Neutrophil (primary cell): ENCODE measurements at regions not wholly inside any gene's neighbourhood (a gene's known extent, or its start where the extent isn't known, plus 50 kb on each side); places are given as distances from the start of the nearest gene placed in this dataset.

Experiments used
- H3K27ac ChIP-seq: fragments of 200-600 bp; sonication (generic); 2 replicates; pipeline ENCODE4 v1.5.1; 2016; ENCODE audit warnings: mild to moderate bottlenecking, moderate library complexity
- H3K27me3 ChIP-seq: fragments of 200-600 bp; sonication (generic); 2 replicates; pipeline ENCODE4 v1.6.0; 2016; ENCODE audit warnings: mild to moderate bottlenecking
- H3K36me3 ChIP-seq: fragments of 200-600 bp; sonication (generic); 2 replicates; pipeline ENCODE4 v1.5.1; 2017
- H3K4me1 ChIP-seq, 2 experiments: fragments of 200-600 bp in 1 of 2; sonication (generic) in 1 of 2; 1 replicate in 1 of 2; 2 replicates in 1 of 2; pipeline versions ENCODE4 v1.5.1 to v1.6.1; 2013 to 2016; ENCODE audit warnings: low read depth in 1 of 2, low read length in 1 of 2, mild to moderate bottlenecking in 1 of 2, moderate library complexity in 1 of 2; ENCODE audit not compliant: control insufficient read depth in 1 of 2, insufficient read depth in 1 of 2
- H3K4me3 ChIP-seq, 2 experiments: fragments of 200-600 bp in 1 of 2; sonication (generic) in 1 of 2; 1 replicate in 1 of 2; 2 replicates in 1 of 2; pipeline ENCODE4 v1.5.1; 2013 to 2016; ENCODE audit warnings: low read depth in 1 of 2, low read length in 1 of 2, mild to moderate bottlenecking in 1 of 2, moderate library complexity in 1 of 2
- H3K9me3 ChIP-seq: fragments of 200-600 bp; sonication (generic); 2 replicates; pipeline ENCODE4 v1.5.1; 2016
- CTCF ChIP-seq: fragments of 200-600 bp; sonication (generic); IDR thresholded peaks from 2 replicates; pipeline ENCODE4 v1.5.1; 2016; ENCODE audit warnings: antibody characterized with exemption

- Histone ChIP-seq H3K4me1 (no peaks in the 10 kb centered on the region), H3K27ac (no peak overlapping the region), H3K4me3 (no peak overlapping the region), H3K9me3 (no peaks in the 10 kb centered on the region), H3K36me3 (no peaks in the 10 kb centered on the region), H3K27me3 (no peaks in the 10 kb centered on the region)
- no peak for TF ChIP-seq CTCF
These were observed 160.5 kb downstream of the TBX22 start for GRCh38 chrX:80174925-80175574.

- no peaks in the 10 kb centered on the region for H3K36me3 ChIP-seq
- H3K27me3 ChIP-seq, result no peaks in the 10 kb centered on the region
- no peaks in the 10 kb centered on the region for H3K4me1 ChIP-seq
- TF ChIP-seq CTCF, result no peak
- no peaks in the 10 kb centered on the region for H3K9me3 ChIP-seq
- no peak overlapping the region for H3K27ac ChIP-seq
- H3K4me3 ChIP-seq, result no peak overlapping the region
These were observed 166.5 kb downstream of the TBX22 start for GRCh38 chrX:80181079-80181478.

- Histone ChIP-seq H3K4me3 (no peak overlapping the region), H3K9me3 (no peaks in the 10 kb centered on the region), H3K27ac (no peak overlapping the region), H3K4me1 (no peaks in the 10 kb centered on the region), H3K36me3 (no peaks in the 10 kb centered on the region), H3K27me3 (no peaks in the 10 kb centered on the region)
- TF ChIP-seq CTCF, result no peak
These were observed 170.3 kb downstream of the TBX22 start for GRCh38 chrX:80184854-80185253.

GRCh38 chrX:80206647-80207046 lies 192.1 kb downstream of the TBX22 start:
- H3K9me3 ChIP-seq, result no peaks in the 10 kb centered on the region
- TF ChIP-seq CTCF, result no peak
- H3K27me3 ChIP-seq, result no peaks in the 10 kb centered on the region
- H3K4me1 ChIP-seq, result no peaks in the 10 kb centered on the region
- H3K4me3 ChIP-seq, result no peak overlapping the region
- H3K27ac ChIP-seq, result no peak overlapping the region
- no peaks in the 10 kb centered on the region for H3K36me3 ChIP-seq

GRCh38 chrX:80207327-80207726 lies 192.8 kb downstream of the TBX22 start:
- Histone ChIP-seq H3K9me3 (no peaks in the 10 kb centered on the region), H3K36me3 (no peaks in the 10 kb centered on the region), H3K27ac (no peak overlapping the region), H3K4me3 (no peak overlapping the region), H3K27me3 (no peaks in the 10 kb centered on the region), H3K4me1 (no peaks in the 10 kb centered on the region)
- no peak for TF ChIP-seq CTCF
